Eye (tissue), 1 donor: ENCODE measurements at regions not wholly inside any gene's neighbourhood (a gene's known extent, or its start where the extent isn't known, plus 50 kb on each side); places are given as distances from the start of the nearest gene placed in this dataset.
"Not testable (repeated sequence)": the region's sequence is repeated elsewhere in the genome, so short reads cannot be mapped to it uniquely, and the experiment has no call there.

Experiments used
- DNase-seq: peaks from one replicate; pipeline ENCODE4 v3.0.0-alpha.2; 2015

DNA sequence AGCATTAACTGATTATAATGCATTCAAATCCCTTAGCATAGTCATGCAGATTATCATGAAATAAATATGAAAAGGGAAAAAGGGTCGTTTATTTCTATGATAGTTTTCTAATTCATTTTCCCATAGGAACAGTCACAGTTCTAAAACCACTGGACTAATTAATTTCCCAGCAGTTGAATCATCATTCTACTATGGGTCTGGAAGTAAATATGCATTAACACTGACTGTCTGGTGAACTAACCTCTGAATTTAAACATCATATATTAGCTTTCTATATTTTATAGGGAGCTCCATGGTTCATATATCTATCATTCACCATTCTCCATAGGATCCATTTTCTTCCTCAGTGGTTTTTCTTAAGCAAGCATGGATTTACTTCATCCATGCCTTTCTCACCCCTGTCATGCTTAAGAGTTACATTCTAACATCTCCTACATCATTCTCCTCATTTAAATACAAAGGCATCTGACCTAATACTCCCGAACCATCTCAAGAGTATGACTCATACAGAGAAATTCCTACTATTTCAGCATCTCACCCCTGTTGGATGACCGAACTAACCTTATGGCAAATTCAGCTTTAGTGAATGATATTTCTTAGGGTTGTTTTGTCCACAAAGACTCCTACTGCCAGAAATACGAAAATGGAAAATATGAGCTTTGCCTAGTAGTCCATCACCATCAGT, 198.7 kb upstream of the ADAMTS3 start:
- no peak for DNase-seq

DNA sequence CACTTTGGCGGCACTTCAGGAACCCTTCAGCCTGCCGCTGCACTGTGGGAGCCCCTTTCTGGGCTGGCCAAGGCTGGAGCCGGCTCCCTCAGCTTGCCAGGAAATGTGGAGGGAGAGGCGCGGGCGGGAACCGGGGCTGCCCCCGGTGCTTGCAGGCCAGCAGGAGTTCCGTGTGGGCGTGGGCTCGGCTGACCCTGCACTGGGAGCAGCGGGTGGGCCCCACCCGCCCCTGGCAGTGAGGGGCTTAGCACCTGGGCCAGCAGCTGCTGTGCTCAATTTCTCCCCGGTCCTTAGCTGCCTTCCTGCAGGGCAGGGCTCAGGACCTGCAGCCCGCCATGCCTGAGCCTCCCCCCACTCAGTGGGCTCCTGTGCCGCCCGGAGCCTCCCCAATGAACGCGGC, 196.8 kb upstream of the ADAMTS3 start:
- not testable (repeated sequence) for DNase-seq

DNA sequence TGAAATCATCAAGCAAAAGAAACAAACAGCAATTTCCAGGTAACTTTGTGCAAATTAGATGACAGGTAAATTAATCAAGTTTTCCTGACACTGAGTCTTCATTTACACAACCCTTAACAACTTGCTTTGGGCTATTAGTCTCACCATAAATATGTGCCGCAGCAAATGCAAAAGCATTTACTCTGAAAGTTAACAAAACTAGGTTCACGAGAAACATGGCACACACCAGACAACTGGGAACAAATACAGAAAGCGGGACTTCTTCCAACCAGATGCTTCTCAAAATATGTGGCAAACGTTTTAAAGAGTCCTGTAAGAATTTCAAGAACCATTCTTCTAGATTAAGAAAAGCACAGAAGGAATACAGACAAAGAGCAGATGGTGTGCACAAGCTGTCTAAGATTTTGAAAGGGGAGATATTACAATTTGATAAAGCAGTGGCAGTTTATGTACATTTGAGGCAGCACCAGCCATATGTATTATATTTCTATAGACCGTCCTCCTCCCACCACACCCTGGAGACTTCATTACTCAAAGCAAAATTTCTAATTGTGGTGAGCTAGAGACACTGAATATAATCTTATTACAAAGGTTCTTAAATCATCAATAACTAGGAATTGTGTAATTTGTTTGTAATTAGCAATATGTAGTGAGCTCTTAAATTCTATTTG, 192.5 kb upstream of the ADAMTS3 start:
- DNase-seq, result no peak

DNA sequence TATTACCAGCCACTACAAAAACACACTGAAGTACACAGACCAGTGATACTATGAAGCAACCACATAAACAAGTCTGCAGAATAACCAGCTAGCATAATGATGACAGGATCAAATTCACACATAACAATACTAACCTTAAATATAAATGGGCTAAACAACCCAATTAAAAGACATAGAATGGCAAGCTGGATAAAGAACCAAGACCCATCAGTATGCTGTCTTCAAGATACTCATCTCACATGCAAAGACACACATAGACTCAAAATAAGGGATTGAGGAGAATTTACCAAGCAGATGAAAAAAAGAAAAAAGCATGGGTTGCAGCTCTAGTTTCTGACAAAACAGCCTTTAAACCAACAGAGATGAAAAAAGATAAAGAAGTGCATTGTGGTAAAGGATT, 184.4 kb upstream of the ADAMTS3 start:
- DNase-seq, result not testable (repeated sequence)

DNA sequence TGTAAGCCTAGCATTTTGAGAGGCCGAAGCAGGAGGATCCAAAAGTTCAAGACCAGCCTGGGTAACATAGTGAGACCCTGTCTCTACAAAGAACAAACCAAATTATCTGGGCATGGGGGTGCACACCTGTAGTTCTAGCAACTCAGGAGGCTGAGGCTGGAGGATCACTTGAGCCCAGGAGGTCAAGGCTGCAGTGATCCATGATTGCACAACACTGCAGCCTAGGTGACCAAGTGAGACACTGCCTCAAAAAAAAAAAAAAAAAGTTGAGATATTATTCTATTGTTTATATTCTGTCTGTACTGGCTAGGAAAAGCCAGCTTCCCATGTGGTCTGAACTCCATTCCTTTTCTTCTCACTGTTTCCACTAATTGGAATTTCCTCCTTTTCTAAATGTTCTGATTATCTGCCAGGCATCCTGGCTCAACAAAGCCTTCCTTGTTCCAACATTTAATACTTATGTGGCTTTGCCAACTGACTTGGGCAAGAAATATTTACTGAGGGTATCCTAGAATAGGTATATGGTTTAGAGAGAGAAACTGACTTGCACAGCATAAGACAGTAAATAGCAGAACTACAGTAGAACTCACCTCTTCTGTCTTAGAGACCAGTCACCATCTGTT, 175.2 kb upstream of the ADAMTS3 start:
- no peak for DNase-seq

DNA sequence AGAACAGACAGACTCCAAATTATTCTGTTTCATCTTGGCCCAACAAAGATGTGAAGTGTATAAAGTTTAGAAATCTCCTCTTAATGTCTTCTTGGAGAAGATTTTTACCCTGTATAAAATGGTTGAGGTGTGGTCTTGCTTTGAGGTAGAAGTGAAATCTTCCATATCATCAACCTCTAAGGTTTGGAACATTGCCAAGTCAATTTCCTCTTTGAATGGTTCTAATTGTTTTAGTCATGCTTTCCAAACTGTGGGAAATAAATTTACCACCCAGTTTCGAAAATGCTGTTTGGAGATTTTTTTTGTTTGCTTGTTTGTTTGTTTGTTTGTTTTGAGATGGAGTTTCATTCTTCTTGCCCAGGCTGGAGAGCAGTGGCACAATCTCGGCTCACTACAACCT, 174.1 kb upstream of the ADAMTS3 start:
- no peak for DNase-seq

DNA sequence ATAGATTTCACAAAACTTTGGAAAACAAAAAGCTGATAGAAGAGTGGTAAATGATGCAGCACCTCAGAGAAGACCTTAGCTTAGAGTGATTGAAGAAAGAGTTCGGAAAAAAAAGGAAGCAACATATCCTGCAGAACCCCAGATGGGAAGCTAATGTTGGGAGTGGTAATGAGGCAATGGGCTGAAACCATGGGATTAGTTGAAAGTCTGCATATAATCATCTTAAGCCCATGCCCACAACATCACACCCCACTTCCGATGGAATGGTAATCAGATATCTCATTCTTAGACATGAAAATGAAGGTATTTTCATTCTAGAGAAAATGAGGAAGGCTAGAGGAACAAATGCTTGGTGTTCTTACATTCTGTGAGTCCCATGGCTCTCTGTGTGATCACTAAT, 146.3 kb upstream of the ADAMTS3 start:
- no peak for DNase-seq

DNA sequence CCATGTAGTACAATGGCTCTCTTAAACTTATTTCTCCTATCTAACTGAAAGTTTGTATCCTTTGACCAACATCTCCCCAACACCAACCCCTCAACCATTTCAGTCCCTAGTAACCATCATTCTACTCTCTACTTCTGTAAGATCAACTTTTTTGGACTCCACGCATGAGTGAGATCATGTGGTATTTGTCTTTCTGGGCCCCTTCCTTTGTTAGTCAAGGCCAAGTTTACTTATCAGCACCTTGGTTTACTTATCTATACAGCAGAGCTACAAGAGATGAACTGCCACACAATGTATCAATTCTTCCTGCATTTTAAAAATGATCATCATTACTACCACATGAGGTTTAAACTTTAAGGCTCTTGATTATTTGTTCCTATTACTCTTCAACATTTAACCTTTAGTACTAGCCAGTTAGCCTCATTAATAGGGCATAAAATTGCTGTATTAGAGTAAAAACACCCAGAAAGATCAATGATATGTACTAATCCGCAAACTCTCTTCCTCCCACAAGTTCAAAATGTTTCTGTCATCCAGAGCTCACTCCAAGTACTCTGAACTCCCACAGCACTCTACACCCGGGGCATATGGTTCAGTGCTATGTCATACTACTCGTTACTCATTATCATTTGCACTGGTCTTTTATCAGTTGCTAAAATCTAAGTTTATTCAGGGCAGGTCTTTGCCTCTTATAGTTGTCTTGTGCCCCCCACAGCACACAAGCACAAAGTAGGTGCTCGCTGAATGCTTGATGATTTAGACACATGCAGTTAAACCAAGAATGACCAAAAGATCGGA, 145.7 kb upstream of the ADAMTS3 start:
- DNase-seq, result no peak

DNA sequence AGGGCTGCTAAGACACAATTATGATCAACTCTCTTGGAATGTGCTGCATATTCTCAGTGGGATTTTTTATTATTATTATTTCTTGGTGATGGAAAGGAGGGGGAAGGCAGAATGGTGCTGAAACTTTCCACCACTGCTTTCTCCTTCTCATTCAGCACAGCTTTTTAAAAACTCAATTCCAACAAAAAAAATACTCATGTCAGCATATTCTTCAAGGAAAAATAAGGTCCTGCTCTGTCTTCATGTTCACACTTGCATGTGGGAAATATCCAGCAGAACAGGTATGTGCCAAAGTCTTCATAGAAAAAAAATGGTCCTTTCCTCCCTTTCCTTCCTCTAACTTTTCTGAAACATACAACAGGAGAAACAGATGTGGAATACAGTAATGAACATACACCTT, 144.0 kb upstream of the ADAMTS3 start:
- no peak for DNase-seq

DNA sequence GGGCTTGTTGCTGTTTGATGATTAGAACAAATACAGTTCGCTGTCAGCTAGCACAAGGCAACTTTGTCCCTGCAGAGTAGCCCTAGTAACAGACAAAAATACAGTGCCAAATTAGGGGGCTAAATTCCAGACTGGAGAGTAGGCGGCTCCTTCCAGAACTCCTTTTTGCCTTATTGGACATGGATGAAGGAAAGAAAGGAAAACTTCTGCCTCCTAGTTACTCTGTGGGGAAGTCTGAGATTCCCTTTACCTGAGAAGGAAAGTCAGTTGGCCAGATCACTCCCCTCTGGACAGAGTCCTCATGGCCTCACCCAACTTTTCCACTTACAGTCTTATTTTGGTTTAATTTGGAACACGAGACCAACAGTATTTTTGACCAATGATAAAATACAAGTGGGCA, 140.5 kb upstream of the ADAMTS3 start:
- DNase-seq, result no peak

DNA sequence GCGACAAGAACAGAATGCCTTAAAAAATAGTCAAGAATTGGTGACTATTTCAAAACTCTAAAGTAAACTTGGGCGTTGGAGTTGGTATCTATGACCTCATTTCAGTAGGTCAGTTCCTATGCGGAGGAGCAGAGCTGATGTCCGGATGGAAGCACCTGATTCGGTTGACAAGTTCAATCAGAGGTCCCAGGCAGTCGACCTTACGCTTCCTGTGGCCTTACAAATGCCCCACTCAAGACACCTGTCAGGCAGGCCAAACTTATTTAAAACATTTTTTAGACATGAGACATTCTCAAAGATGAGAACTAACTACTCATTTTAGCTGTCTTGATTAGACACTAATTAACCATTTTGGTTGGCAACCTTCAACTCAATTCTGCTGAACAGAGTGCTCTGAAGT, 137.7 kb upstream of the ADAMTS3 start:
- no peak for DNase-seq

DNA sequence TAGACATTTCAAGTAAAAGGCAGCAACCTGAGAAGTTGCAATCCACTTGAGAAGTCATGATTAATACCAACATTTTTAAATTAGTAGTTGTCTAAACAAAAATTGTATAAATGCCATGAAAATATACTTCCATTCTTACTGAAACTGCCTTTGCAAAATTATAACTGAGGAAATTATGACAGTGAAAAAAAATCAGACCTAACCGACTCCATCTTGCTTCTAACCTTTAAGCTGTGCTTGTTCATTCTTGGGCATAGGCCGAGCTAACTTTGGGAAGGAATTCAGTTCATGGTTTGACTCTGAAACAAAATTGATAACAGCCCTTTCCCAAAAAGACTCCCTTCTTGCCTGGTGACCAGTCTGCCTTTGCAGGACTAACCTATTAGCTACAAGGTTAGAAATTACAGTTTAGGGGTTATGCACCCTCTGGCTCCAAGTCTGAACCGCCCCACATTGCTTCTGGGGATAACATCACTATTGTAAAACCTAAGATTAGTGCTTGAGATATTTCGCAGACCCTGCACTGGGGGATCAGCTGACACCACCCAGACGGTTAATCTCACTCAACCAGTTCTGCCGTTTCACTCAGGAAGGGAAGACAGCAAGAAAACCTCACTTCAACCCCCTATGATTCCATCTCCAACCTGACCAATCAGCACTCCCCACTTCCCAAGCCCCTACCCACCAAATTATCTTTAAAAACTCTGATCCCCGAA, 136.1 kb upstream of the ADAMTS3 start:
- not testable (repeated sequence) for DNase-seq

DNA sequence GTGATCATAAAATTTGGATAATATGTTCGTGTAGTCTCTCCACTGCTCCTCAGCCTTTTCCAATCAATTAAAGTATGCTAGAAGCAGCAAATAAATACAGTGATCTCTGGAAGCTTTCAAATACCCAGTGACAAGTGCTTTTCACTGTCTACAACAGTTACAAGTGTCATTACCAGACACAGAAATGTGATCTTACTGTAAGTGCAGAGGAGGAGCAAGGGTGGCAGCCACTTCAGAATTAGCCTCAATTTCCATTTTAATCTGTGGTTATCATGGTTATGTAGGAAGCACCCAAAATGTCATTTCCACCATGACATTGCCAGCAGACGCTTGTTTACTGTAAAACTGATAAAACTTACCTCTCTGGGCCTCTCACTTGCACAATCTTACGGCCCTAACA, 133.9 kb upstream of the ADAMTS3 start:
- no peak for DNase-seq

DNA sequence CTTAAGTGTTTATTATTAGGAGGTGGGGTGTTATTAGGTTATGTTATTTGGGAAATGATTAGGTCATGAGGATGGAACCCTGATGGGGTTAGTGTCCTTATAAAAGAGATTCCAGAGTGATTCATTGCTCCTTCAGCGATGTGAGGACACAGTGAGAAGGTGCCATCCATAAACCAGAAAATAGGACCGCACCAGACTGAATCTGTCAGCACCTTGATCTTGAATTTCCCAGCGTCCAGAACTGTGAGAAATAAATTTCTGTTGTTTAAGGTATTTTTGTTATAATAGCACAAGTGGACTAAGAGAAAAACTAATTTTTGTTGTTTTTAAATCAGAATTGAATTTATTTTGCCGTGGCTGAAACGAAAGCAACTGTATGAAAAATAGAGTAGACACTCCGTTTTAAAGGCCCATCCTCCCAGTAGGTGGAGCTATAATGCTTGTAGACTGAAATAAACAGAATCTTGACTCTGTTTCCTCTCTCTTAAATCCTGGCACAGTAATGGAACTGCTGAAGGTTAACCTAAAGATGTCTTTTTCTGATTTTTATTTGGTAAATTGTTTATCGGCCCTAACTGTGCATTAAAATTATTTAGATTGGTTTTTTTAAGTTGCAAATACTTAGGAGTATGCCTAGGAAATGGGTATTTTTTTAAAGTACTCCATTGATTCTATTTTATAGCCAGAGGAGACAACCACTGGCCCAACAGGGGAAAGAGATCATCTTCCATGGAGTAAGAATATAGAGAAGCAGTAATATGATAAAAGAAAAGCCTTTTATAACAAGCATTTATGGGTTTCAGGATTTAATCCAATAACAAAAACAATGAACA, 133.2 kb upstream of the ADAMTS3 start:
- peak; percentile 64 for DNase-seq

DNA sequence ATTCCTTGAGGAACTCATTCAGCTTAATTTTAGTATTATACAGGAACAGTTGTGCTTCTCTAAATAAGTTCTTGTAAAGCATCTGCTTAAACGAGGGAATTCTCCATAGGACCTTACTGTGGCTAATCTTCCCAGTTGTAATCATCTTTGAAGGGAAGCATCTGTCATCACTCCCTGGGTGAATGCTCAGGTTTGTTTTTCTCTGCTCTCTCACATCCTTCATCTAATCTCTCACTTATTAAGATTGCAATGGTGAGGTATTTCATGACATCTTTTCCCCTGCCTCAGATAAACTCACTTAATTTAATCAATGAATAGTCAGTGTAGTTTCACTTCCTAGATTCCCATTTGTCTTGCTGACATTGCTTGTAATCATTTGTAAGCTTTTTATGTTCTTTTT, 121.8 kb upstream of the ADAMTS3 start:
- no peak for DNase-seq

DNA sequence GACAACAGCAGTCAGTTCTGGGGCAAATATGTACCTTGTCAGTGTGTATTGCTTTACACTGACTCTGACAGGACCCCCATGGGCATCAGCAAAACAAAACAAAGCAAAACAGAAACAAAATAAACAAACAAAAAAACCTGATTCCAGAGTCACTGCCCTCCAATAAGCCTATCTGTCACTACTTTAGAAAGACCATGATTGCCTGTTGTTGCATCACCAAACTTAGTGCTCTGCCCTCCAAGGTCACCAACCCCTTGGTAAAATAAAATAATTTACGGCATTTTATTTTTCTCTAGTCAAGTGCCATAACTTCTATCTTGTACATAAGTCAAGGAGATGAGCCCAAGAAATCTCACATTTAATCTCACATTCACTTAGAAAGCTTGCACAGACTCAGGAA, 120.9 kb upstream of the ADAMTS3 start:
- no peak for DNase-seq

DNA sequence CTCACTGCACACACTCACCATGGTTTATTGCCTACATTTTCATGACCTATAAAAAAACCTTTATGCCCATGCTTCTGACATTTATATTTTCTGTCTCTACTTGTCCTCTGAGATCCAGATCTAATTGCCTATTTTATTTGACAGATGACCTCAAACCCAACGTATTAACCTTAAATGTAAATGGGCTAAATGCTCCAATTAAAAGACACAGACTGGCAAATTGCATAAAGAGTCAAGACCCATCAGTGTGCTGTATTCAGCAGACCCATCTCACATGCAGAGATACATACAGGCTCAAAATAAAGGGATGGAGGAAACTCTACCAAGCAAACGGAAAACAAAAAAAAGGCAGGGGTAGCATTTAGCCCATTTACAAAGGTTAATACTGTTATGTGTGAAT, 117.4 kb upstream of the ADAMTS3 start:
- not testable (repeated sequence) for DNase-seq

DNA sequence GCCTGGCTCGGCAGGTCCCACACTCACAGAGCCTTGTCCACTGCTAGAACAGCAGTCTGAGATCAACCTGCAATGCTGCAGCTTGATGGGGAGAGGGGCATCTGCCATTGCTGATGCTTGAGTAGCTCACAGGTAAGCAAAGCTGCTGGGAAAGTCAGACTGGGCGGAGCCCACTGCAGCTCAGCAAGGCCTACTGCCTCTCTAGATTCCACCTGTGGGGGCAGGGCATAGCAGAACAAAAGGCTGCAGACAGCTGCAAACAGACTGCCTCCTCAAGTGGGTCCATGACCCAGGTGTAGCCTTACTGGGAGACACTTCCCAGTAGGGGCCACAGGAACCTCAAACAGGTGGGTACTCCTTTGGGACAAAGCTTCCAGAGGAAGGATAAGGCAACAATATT, 110.6 kb upstream of the ADAMTS3 start:
- no peak for DNase-seq

DNA sequence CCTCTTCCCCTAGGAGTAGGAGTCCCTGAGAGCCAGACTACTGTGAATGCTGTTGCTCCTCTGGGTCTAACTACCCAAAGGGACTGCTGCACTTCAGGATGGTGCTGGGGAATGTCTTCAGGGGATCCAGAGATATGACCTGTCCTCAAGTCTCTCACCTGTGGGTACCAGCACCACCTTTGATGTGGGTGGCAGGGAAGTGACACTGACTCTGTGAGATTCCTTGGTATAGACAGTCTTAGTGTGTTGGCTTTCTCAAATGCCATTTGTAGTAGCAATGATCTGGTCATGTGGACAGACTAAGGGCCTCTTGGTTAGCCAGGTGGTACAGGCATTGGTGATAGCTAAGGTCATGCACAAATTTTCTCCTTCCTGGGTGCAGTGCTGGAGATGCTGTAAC, 108.9 kb upstream of the ADAMTS3 start:
- no peak for DNase-seq

DNA sequence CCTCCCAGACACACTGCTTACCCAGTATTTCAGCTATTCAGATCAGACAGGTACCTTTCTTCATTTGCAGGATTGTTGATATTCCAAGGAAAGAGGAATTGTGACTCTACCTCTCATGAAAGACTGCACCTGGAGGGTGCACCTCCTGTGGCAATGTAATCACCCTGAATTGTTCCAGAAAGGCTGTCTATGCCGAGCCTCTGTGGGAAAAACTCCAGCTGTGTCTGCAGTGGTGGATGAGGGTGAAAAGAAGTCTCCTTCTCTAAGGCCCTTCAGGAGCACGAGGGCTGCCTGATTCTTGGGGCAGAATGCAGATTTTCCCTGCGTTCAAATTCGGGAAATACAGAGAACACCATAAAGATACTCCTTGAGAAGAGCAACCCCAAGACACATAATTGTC, 108.2 kb upstream of the ADAMTS3 start:
- no peak for DNase-seq

DNA sequence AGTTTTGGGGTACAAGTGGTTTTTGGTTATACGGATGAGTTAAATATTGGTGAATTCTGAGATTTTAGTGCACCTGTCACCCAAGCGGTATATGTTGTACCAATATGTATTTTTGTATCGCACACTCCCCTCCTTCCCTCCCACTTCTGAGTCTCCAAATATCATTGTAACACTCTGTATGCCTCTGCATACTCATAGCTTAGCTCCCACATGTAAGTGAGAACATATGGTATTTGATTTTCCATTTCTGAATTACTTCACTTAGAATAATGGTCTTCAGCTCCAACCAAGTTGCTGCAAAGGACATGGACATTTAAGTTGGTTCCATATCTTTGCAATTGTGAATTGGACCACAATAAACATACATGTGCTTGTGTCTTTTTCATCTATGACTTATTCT, 103.0 kb upstream of the ADAMTS3 start:
- no peak for DNase-seq

DNA sequence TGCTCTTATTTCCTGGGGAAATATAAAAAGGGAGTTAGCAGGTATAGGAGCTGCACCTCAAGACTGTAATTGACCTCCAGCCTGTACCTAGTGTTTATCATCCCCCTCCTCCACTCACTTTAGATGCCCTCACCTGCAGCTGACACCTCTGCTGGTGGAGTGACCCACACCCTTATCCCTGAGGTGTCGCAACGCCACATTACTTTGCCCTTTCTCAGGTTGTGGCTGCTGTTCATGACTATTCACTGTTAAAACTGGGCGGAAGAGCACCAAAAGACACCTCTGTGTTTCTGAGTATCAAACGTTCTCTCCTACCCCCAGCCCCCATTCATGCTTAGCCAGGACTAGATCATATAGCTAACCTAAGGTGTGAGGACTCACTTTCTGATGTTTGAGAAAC, 101.5 kb upstream of the ADAMTS3 start:
- DNase-seq, result no peak
